ENCODE measurements at regions not wholly inside any gene's neighbourhood (a gene's known extent, or its start where the extent isn't known, plus 50 kb on each side); places are given as distances from the start of the nearest gene placed in this dataset.

GRCh38 chr5:143629871-143630659, 181.9 kb upstream of the HMHB1 start (continued):
- TF ChIP-seq PLSCR1 (CRISPR knock-in tag; IDR thresholded peaks at IDR 0.05; ENCODE audit: borderline replicate concordance) (no peak), ZSCAN9 (CRISPR knock-in tag; IDR thresholded peaks at IDR 0.05; ENCODE audit: borderline replicate concordance) (0 out of 2 replicates have a peak, but pooled peaks have one; percentile 24), NFKBIZ (CRISPR knock-in tag; IDR thresholded peaks at IDR 0.05) (peak; percentile 78; the same call in 1 of the 2 replicates), E2F2 (CRISPR knock-in tag; IDR thresholded peaks at IDR 0.05; ENCODE audit: borderline replicate concordance) (no peak), KLF16 (CRISPR knock-in tag; IDR thresholded peaks at IDR 0.05) (peak in 1 of 2 experiments; percentile 75; a peak in 1 of 4 replicates), ZNF780A (CRISPR knock-in tag; IDR thresholded peaks at IDR 0.05) (no peak), ZSCAN30 (CRISPR knock-in tag; IDR thresholded peaks at IDR 0.05) (no peak), NFE2L2 (IDR thresholded peaks at IDR 0.05; ENCODE audit: low read length) (no peak), XRCC5 (optimal IDR thresholded peaks at IDR 0.05; ENCODE audit: low read length) (no peak), FOXA1 (IDR thresholded peaks at IDR 0.05) (no peak), FOXA1 (CRISPR knock-in tag; IDR thresholded peaks at IDR 0.05) (peak; percentile 73), PBX3 (CRISPR knock-in tag; IDR thresholded peaks at IDR 0.05; ENCODE audit: borderline replicate concordance) (no peak), ZNF333 (CRISPR knock-in tag; IDR thresholded peaks at IDR 0.05; ENCODE audit: borderline replicate concordance) (no peak), DPF2 (CRISPR knock-in tag; IDR thresholded peaks at IDR 0.05; ENCODE audit: borderline replicate concordance, low read depth) (no peak), IRF1 (CRISPR knock-in tag; IDR thresholded peaks at IDR 0.05; ENCODE audit: low read depth) (no peak), HDAC2 (CRISPR knock-in tag; IDR thresholded peaks at IDR 0.05) (peak; percentile 67; the same call in 1 of the 2 replicates), KLF11 (CRISPR knock-in tag; IDR thresholded peaks at IDR 0.05) (peak; percentile 43; the same call in 1 of the 2 replicates), ZNF766 (CRISPR knock-in tag; IDR thresholded peaks at IDR 0.05; ENCODE audit: borderline replicate concordance) (no peak), CBX5 (CRISPR knock-in tag; IDR thresholded peaks at IDR 0.05; ENCODE audit: borderline replicate concordance) (no peak), ZNF33B (CRISPR knock-in tag; IDR thresholded peaks at IDR 0.05) (no peak), MBD4 (IDR thresholded peaks at IDR 0.05; ENCODE audit: borderline replicate concordance, low read length) (no peak; the same call in 1 of the 2 replicates), TCF7 (IDR thresholded peaks at IDR 0.05; ENCODE audit: low read depth) (peak; percentile 38), DZIP1 (CRISPR knock-in tag; IDR thresholded peaks at IDR 0.05) (no peak), FOXO1 (CRISPR knock-in tag; IDR thresholded peaks at IDR 0.05) (peak; percentile 51; the same call in 1 of the 2 replicates)

All from HepG2 (cell line).